HG02973 (cell line): ENCODE measurements at regions not wholly inside any gene's neighbourhood (a gene's known extent, or its start where the extent isn't known, plus 50 kb on each side); places are given as distances from the start of the nearest gene placed in this dataset.

Source experiments
- ATAC-seq: cut with Tn5 transposase; IDR thresholded peaks from one replicate; pipeline ENCODE4 v1.9.1; 2021; ENCODE audit warnings: moderate library complexity; ENCODE audit not compliant: unreplicated experiment

GRCh38 chr2:5985536-5986385, 293.6 kb downstream of the SOX11 start:
- no peak for ATAC-seq

DNA sequence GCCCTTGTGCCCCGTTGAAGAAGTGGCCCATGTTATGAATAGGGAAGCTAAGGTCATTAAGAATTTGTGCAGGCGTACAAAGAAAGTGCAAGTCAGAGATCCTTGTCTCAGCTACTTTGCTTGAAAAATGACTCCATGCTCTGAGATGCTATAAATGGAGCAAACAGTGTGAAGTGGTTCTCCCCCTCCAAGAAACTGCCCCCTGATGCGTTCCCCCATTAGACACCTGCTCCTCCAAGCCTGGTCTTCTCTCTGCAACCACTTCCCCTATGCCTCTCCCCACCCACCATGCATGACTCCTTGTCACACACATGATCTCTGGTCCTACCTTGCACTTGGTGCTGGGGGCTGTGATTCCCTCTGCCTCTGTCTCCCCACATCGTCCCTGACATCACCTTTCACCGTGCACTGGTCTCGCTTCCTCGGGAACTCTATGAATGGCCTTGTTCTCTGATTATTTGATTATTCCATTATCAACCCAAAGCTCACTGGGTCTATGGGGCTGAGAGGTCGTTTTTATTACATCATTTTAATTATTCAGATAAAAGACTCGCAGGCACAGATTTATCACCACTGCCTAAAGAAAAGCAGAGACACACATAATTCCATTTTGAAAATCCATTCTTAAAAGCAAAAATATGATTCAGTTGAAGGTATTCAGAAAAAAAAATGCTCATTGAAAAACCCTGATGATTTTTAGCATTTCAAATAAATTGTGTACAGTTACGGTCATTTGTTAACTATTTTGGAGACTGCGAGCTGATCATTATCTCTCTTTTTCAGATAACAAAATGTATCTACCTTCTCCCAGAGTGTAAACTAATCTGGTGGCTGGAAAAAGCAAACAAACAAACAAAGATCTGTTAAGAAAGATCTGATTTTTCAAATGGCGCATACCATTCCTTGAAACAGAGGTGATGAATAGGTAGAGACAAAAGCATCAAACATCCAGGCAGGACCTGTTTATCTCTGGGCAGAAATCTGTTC, 294.9 kb downstream of the SOX11 start:
- no peak for ATAC-seq

GRCh38 chr2:5988120-5988519, 295.9 kb downstream of the SOX11 start:
- no peak for ATAC-seq

DNA sequence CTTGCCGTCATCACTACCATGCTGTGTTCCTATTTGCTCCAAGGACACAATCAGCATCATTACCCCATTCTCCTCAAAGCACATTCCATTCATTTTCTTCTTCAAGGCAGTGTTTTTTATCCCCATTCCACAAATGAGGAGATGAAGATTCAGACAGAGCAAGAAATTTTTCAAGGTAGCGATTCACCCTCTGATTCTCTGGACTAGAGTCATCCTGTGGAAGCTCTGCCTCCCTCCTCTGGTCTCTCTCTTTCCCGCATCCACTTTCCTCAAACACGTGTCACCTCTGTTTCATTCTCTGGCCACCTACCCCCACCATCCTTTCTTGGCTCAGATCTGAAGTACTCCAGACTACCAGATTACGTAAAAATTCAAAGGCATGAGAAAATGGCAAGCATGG, 297.9 kb downstream of the SOX11 start:
- no peak for ATAC-seq

DNA sequence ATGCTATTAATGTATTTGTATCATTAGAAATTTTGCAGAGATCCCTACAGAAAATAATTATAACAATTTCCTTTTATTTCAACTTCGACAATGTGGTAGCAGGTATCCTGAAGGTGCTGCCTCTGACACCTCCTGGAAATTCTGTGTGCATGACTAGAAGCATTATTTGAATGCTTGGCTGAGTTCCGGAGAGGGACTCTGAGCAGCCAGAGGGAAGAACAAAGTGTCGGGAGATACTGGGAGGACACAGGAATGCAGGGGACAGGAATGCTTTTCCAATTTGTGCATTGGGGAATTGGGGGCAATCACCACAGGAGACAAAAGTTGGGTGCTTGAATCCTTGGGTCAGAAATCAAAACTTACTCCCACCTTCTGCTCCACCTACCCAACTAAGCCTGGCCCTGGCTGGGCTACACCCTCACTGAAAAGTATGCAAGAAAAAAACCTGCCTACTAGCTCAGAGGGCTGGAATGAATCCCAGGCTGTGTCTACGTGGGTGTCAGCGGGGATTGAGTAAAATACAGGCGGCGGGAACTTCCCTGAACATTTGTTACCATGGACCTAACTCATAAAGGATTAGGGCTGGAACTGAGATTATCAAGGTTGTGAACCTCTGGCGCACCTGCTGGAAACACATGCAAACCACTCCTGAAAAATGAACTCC, 299.3 kb downstream of the SOX11 start:
- ATAC-seq, result no peak

GRCh38 chr2:5995832-5996231, 303.6 kb downstream of the SOX11 start:
- no peak for ATAC-seq

- ATAC-seq, result no peak
Observed at GRCh38 chr2:6008186-6008585, 316.0 kb downstream of the SOX11 start.

GRCh38 chr2:6008726-6009125, 316.5 kb downstream of the SOX11 start:
- no peak for ATAC-seq

DNA sequence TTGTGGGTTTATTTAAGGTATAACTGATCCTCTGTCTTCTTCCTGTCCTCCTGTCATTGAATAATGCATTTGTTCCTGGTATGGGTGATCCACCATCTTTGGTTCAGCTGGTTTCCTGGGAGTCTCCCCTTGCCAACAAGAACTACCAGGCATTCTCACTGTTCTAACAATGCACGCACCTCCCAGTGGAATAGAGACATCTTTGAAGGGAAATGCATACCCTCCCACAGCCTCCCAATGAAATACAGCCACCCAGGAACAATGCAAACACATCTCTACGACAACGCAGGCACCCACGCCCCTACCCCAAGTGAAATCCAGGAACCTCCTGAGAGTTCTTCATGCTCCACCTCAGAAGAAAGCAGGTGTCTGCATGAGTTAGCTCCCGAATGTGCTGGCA, 318.0 kb downstream of the SOX11 start:
- ATAC-seq, result no peak

- ATAC-seq, result no peak
Observed at GRCh38 chr2:6011921-6012320, 319.7 kb downstream of the SOX11 start.

DNA sequence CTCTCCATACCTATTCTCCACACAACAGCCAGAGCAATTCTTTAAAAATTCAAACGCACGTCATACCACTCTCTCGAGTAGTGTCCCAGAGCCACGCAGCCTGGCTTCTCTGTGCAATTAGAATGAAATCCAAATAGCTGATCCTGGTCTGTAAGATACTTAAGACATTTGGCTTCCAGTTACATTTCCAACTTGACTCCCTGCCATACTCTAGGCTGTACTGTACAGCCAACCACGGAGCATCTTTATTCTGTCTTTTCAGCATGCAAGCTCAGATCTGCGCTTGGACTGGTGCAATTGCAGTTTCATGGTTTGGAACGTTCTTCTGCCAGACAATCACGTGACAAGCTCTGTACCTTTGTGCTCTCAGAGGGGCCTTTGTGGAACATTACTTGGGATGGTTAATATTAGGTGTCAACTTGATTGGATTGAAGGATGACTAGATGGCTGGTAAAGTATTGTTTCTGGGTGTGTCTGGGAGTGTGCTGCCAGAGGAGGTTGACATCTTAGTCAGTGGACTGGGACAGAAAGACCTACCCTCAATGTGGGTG, 325.6 kb downstream of the SOX11 start:
- ATAC-seq, result no peak

DNA sequence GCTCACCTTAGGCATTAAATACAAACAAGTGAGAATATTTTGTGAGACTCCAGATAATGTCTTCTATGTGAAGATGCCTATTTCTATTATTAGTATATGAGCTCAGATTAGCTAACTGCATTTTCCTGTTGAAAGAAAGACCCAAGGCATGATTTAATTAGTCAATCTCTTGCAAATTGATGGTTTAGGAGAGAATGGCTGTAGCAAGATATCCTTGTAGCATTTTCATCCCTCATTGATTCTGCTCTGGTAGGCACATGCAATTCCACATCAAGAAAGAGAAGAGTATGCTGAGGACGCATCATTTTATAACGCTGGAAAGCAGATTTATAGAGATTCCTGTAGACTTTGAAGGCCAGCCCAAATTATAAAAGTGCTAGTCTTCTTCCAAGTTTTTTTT, 332.0 kb downstream of the SOX11 start:
- ATAC-seq, result no peak

DNA sequence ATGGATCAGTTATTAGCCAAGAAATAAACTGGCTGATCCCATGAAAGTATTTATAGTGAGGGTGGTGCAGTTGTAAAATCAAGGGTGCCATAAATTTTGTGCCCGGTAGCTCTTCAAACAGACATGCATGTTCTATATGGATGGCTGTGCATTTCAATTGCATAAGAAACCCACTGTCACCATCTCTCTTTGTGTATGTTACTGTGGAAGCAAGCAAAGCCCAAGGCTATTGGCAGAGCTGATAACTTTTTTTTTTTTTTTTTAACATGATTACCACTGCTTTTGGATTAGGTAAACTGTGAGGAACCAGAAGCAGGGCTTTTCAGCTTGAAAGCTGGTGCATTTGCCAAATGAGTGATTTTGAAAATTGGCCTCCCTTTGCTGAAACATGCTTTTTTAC, 332.6 kb downstream of the SOX11 start:
- no peak for ATAC-seq

DNA sequence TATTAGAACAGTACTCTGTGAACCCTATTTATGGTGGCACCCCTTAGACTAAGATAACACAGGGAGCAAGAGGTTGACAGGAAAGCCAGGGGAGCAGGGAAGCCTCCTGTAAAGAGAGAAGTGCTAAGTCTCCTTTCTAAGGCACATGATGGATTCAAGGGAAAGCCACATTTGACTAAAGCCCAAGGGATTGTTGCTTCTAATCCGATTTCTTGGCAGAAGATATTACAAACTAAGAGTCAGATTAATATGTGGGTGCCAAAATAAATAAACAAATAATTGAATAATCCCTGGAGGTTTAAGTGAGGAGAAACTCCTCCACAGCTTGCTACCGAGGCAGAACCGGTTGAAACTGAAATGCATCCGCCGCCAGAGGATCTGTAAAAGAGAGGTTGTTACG, 333.2 kb downstream of the SOX11 start:
- ATAC-seq, result no peak

DNA sequence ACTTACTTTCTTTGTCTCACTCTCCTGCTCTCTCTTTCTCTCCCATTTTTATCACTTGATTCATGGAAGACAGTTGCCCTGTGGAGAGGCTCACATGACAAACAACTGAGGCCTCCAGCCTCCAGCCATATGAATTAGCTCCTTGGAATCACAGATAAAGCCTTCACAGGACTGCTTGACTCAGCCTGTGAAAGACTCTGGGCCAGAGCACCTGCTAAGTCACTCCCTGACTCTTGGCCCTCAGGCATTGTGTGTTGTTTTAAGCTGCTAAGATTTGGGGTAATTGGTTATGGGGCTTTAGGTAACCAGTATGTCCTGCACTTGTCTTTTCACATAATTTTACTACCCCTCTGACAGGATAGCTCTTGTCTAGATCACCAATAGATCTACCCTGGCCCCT, 334.9 kb downstream of the SOX11 start:
- ATAC-seq, result no peak

GRCh38 chr2:6031200-6031867, 339.1 kb downstream of the SOX11 start:
- no peak for ATAC-seq

DNA sequence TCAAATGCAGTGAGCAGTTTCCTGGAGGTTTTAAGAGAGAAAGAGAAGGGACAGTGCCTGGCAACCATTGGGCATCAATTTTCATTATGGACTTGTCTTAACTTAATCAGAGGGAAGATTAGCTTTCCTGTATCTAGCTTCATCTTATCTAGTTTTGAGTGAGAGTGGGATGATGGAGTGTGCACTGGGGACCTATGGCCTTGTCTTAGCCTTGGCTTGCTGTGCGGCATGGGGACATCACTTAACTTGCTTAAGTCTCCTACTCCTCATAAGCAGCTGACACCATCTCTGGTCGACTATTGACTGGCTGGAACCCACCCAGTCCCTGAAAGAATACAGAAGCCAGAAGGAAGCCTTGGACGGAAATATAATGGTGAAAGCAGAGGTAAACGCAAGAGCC, 344.0 kb downstream of the SOX11 start:
- no peak for ATAC-seq

- no peak for ATAC-seq
Observed at GRCh38 chr2:6043238-6043637, 351.1 kb downstream of the SOX11 start.

DNA sequence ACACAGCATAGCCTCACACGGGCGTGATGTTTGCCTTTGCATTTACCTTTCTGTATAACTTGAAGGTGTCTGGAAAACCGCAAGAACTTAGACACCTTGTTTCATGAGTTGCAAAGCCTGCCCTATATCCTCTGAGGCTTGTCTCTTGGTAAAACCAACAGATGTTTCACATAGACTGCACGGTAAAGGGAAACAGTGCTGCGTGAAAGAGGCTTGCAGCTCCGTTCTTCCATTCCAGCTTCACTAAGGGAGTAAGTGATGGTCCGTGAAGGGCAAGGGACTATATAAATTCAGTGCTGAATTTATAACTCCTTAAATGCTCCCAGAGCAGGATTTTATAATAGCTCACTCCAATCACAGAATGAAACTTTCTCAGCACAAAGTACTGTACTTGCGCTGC, 360.5 kb downstream of the SOX11 start:
- ATAC-seq, result no peak

- ATAC-seq, result no peak
Observed at GRCh38 chr2:6053743-6054142, 361.6 kb downstream of the SOX11 start.
